ENCODE measurements at regions not wholly inside any gene's neighbourhood (a gene's known extent, or its start where the extent isn't known, plus 50 kb on each side); places are given as distances from the start of the nearest gene placed in this dataset.
A peak's percentile ranks its signal among the peaks of the same experiment; 100 is the strongest.

DNA sequence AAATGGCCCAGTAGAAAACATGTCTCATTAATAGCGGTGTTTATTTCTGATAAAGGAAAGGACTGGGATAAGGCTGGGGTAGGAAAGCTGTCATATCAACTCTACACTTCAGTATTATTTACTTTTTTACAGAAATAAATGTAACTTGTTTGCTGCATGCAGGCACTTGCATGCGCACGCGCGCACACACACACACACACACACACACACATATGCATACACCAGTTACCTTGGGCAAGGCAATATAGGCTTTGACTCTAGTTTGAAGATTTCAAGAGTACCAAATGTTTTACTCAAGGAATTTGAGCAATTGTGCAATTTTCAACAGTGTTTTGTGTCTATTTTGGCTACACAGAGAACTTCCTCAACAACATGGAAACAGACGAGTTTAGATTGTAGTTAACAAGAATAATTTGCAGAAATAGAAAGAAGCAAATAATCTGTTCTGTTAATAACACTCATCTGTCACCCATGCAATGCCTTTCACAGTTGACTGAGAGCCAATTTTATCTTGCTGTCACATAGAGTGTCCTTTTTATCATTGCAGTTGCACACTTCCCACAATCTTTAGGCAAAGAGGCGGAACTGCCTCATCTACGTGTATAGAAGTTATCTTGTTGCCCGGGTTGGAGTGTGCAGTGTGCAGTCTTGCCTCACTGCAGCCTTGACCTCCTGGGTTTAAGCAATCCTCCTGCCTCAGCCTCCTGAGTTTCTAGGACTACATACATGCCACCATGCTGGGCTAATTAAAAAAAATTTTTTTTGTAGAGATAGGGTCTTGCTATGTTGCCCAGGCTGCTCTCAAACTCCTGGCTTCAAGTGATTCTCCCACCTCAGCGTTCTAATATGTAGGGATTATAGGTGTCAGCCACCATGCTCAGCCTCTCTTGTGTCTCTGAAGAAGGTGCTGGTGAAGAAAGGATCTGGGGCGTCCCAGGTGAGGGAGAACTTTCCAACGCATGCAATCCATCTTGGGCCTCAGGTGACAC, 64.6 kb upstream of the GPCPD1 start:
- Mint-ChIP-seq H3K27me3 (ENCODE audit: low read depth) (no peaks in the 10 kb centered on the region), H3K36me3 (ENCODE audit: low read depth) (no peaks in the 10 kb centered on the region), H3K4me3 (ENCODE audit: unreplicated experiment) (no peak overlapping the region), H3K27ac (ENCODE audit: unreplicated experiment) (no peak overlapping the region), H3K4me1 (ENCODE audit: low read depth) (no peaks in the 10 kb centered on the region), H3K9me3 (ENCODE audit: low read depth) (no peaks in the 10 kb centered on the region)
- DNase-seq (ENCODE audit: low spot score), result no peak
- TF ChIP-seq CTCF (IDR thresholded peaks at IDR 0.05), result no peak

GRCh38 chr20:5674176-5674660, 63.4 kb upstream of the GPCPD1 start:
- no peak for DNase-seq (ENCODE audit: low spot score)
- no peak for TF ChIP-seq CTCF (IDR thresholded peaks at IDR 0.05)
- no peaks in the 10 kb centered on the region for H3K36me3 Mint-ChIP-seq (ENCODE audit: low read depth)
- no peak overlapping the region for H3K4me3 Mint-ChIP-seq (ENCODE audit: unreplicated experiment)
- no peaks in the 10 kb centered on the region for H3K9me3 Mint-ChIP-seq (ENCODE audit: low read depth)
- H3K4me1 Mint-ChIP-seq (ENCODE audit: low read depth), result no peaks in the 10 kb centered on the region
- H3K27me3 Mint-ChIP-seq (ENCODE audit: low read depth), result no peaks in the 10 kb centered on the region
- no peak overlapping the region for H3K27ac Mint-ChIP-seq (ENCODE audit: unreplicated experiment)

DNA sequence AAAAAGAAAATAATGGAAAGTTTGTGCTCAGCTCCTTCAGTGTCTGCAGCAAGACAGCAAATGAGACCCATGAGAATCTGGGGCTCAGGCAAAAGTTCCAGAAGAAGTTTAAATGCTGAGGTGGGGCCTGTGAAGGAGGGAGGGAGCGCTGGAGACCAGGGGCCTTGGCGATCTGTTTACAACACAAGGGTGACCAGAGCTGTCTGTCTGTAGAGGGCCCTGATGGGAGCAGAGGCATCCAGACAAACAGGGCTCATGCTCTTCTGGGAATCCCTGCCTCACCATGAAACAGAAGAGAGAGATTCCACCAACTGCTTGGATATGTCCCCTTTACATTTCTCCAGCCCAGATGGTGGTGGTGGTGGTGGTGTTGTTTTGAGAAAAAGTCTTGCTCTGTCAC, 60.1 kb upstream of the GPCPD1 start:
- Mint-ChIP-seq H3K27ac (ENCODE audit: unreplicated experiment) (no peak overlapping the region), H3K27me3 (ENCODE audit: low read depth) (peaks cover 3% of the 10 kb centered on the region), H3K4me1 (ENCODE audit: low read depth) (no peaks in the 10 kb centered on the region), H3K36me3 (ENCODE audit: low read depth) (no peaks in the 10 kb centered on the region), H3K9me3 (ENCODE audit: low read depth) (no peaks in the 10 kb centered on the region), H3K4me3 (ENCODE audit: unreplicated experiment) (no peak overlapping the region)
- TF ChIP-seq CTCF (IDR thresholded peaks at IDR 0.05), result no peak
- peak; percentile 42 for DNase-seq (ENCODE audit: low spot score)

DNA sequence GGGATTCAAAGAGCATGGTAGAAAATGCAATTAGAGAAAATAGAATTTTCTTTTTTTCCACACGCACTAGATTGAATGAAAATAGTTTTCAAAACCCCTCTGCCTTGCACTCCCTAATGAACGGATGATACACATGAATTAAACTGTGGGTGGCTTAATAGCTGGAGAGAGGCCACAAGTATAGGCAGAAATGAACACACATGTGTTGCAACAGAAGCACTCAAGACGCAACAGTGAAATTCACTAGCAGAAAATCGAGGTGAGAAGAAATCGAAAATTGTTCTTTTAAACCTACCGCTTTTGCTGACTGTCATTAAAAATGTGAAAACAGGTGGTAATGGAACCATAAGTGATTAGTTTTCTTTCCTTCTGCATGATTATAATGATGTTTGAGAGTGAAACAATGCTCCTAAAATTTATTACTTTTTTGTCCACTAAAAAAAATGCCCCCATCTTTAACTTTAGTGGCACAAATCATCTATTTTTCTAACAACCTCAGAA, 59.3 kb upstream of the GPCPD1 start:
- no peaks in the 10 kb centered on the region for H3K9me3 Mint-ChIP-seq (ENCODE audit: low read depth)
- H3K4me3 Mint-ChIP-seq (ENCODE audit: unreplicated experiment), result no peak overlapping the region
- H3K27me3 Mint-ChIP-seq (ENCODE audit: low read depth), result peaks cover 3% of the 10 kb centered on the region
- no peak for DNase-seq (ENCODE audit: low spot score)
- H3K36me3 Mint-ChIP-seq (ENCODE audit: low read depth), result no peaks in the 10 kb centered on the region
- no peak overlapping the region for H3K27ac Mint-ChIP-seq (ENCODE audit: unreplicated experiment)
- no peak for TF ChIP-seq CTCF (IDR thresholded peaks at IDR 0.05)
- H3K4me1 Mint-ChIP-seq (ENCODE audit: low read depth), result no peaks in the 10 kb centered on the region

GRCh38 chr20:5668529-5668868, 57.7 kb upstream of the GPCPD1 start:
- DNase-seq (ENCODE audit: low spot score), result no peak
- TF ChIP-seq CTCF (IDR thresholded peaks at IDR 0.05), result no peak
- peaks cover 3% of the 10 kb centered on the region for H3K27me3 Mint-ChIP-seq (ENCODE audit: low read depth)
- no peak overlapping the region for H3K27ac Mint-ChIP-seq (ENCODE audit: unreplicated experiment)
- H3K4me1 Mint-ChIP-seq (ENCODE audit: low read depth), result no peaks in the 10 kb centered on the region
- no peaks in the 10 kb centered on the region for H3K9me3 Mint-ChIP-seq (ENCODE audit: low read depth)
- H3K36me3 Mint-ChIP-seq (ENCODE audit: low read depth), result no peaks in the 10 kb centered on the region
- H3K4me3 Mint-ChIP-seq (ENCODE audit: unreplicated experiment), result no peak overlapping the region
